Neural cell (in vitro differentiated cells): ENCODE measurements at regions not wholly inside any gene's neighbourhood (a gene's known extent, or its start where the extent isn't known, plus 50 kb on each side); places are given as distances from the start of the nearest gene placed in this dataset.

Experiments used
- H2AFZ ChIP-seq: fragments of 200-600, 300-800 bp; sonication (generic), shearing (Covaris generic); 2 replicates; pipeline ENCODE4 v1.6.0; 2014; ENCODE audit warnings: low read depth, mild to moderate bottlenecking, antibody characterized with exemption, low read length, moderate library complexity
- H3F3A ChIP-seq: fragments of 200-600 bp; shearing (Covaris generic); 2 replicates; pipeline ENCODE4 v1.6.1; 2016; ENCODE audit warnings: mild to moderate bottlenecking, moderate library complexity, mixed read lengths, antibody characterized with exemption, low read length; ENCODE audit not compliant: insufficient read depth, poor library complexity, severe bottlenecking
- H3K27ac ChIP-seq: fragments of 200-600, 300-800 bp; sonication (generic), shearing (Covaris generic); 2 replicates; pipeline ENCODE4 v1.5.1; 2014; ENCODE audit warnings: mild to moderate bottlenecking, low read length, moderate library complexity
- H3K27me3 ChIP-seq: fragments of 300-800, 200-600 bp; sonication (generic), shearing (Covaris generic); 2 replicates; pipeline ENCODE4 v1.6.0; 2014; ENCODE audit warnings: mild to moderate bottlenecking, low read depth, low read length, moderate library complexity; ENCODE audit not compliant: insufficient read depth
- H3K36me3 ChIP-seq: fragments of 300-800, 200-600 bp; sonication (generic), shearing (Covaris generic); 2 replicates; pipeline ENCODE4 v1.5.1; 2014; ENCODE audit warnings: mild to moderate bottlenecking, antibody characterized with exemption, low read length, moderate library complexity; ENCODE audit not compliant: insufficient read depth
- H3K4me2 ChIP-seq: fragments of 300-800, 200-600 bp; sonication (generic), shearing (Covaris generic); 2 replicates; pipeline ENCODE4 v1.6.0; 2014; ENCODE audit warnings: mild to moderate bottlenecking, low read length
- H3K4me3 ChIP-seq: fragments of 300-800, 200-600 bp; sonication (generic), shearing (Covaris generic); 2 replicates; pipeline ENCODE4 v1.5.1; 2014; ENCODE audit warnings: mild to moderate bottlenecking, low read length, moderate library complexity
- H3K79me2 ChIP-seq: fragments of 200-600 bp; shearing (Covaris generic); replicated peaks from 2 replicates; pipeline ENCODE4 v1.6.0; 2014; ENCODE audit warnings: mild to moderate bottlenecking, low read length, moderate library complexity; ENCODE audit not compliant: insufficient read depth
- H3K9ac ChIP-seq: fragments of 300-800, 200-600 bp; sonication (generic), shearing (Covaris generic); 2 replicates; pipeline ENCODE4 v1.6.1; 2016; ENCODE audit warnings: mild to moderate bottlenecking, low read length, mixed read lengths
- H3K9me2 ChIP-seq: fragments of 200-600 bp; shearing (Covaris generic); 2 replicates; pipeline ENCODE4 v1.6.1; 2016; ENCODE audit warnings: mild to moderate bottlenecking, low read length, mixed read lengths; ENCODE audit not compliant: insufficient read depth
- H3K9me3 ChIP-seq: fragments of 200-600, 300-800 bp; sonication (generic), shearing (Covaris generic); 2 replicates; pipeline ENCODE4 v1.6.1; 2016; ENCODE audit warnings: mild to moderate bottlenecking, mixed run types, low read length, moderate library complexity, mixed read lengths
- H4K20me1 ChIP-seq: fragments of 200-600 bp; shearing (Covaris generic); 2 replicates; pipeline ENCODE4 v1.6.1; 2016; ENCODE audit warnings: mild to moderate bottlenecking, mixed run types; ENCODE audit not compliant: insufficient read depth
- EP300 ChIP-seq: fragments of 450-650 bp; conservative IDR thresholded peaks from 2 replicates; pipeline ENCODE4 v1.6.1; 2014; ENCODE audit warnings: antibody characterized with exemption, mild to moderate bottlenecking, moderate library complexity; ENCODE audit not compliant: poor library complexity, severe bottlenecking
- EZH2 ChIP-seq: fragments of 200-600, 300-800 bp; shearing (Covaris generic), sonication (generic); IDR thresholded peaks from 2 replicates; pipeline ENCODE4 v1.6.1; 2014; ENCODE audit warnings: antibody characterized with exemption, low read length, borderline replicate concordance, mild to moderate bottlenecking; ENCODE audit not compliant: insufficient read depth, poor library complexity, severe bottlenecking
- MXI1 ChIP-seq: fragments of 450-650 bp; conservative IDR thresholded peaks from 2 replicates; pipeline ENCODE4 v1.6.1; 2014; ENCODE audit warnings: antibody characterized with exemption, mild to moderate bottlenecking; ENCODE audit not compliant: poor library complexity, severe bottlenecking
- POLR2AphosphoS5 ChIP-seq: IDR thresholded peaks from 2 replicates; pipeline ENCODE4 v1.6.1; 2012
- RAD21 ChIP-seq: fragments of 450-650 bp; conservative IDR thresholded peaks from 2 replicates; pipeline ENCODE4 v1.6.1; 2014; ENCODE audit warnings: antibody characterized with exemption, mild to moderate bottlenecking, moderate library complexity
- SMC3 ChIP-seq: fragments of 450-650 bp; conservative IDR thresholded peaks from 2 replicates; pipeline ENCODE4 v1.6.1; 2014; ENCODE audit warnings: antibody characterized with exemption, mild to moderate bottlenecking, moderate library complexity; ENCODE audit not compliant: poor library complexity
- TAF1 ChIP-seq: IDR thresholded peaks from 2 replicates; pipeline ENCODE4 v1.6.1; 2012; ENCODE audit warnings: low read depth
- TF ChIP-seq, protein P1 (sequence below): fragments of 450-650 bp; IDR thresholded peaks from 2 replicates; pipeline ENCODE4 v1.5.1; 2014; ENCODE audit warnings: antibody characterized with exemption, mild to moderate bottlenecking, moderate library complexity; ENCODE audit not compliant: poor library complexity, severe bottlenecking
- TF ChIP-seq, protein P2 (sequence below): IDR thresholded peaks from 2 replicates; pipeline ENCODE4 v1.6.1; 2012; ENCODE audit warnings: borderline replicate concordance

DNA sequence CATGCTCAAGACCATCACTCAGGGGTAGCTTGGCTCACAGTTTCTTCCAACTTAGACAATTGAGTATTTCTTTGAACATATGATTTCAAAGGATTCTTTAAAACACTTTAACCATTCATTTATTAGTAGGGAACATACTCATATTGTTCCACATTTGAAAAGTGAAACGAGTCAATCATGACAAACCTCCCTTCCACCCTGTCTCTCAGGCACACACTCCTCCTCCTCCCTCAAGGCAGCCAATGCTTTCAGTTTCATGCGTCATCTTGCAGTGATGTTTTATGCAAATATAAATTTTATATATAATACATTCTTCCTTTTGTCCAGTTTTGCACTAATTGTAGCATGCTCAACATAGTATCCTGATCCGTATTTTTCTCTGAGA is 126.0 kb upstream of the BOD1 start:
- Histone ChIP-seq H3K36me3 (no peaks in the 10 kb centered on the region), H3K27ac (no peak overlapping the region), H2AFZ (no peak overlapping the region), H3K9ac (no peak overlapping the region), H3K4me3 (no peak overlapping the region), H3K27me3 (no peaks in the 10 kb centered on the region), H3K9me3 (no peaks in the 10 kb centered on the region), H3K9me2 (no peaks in the 10 kb centered on the region), H4K20me1 (no peaks in the 10 kb centered on the region), H3K4me2 (no peak overlapping the region), H3K79me2 (no peaks in the 10 kb centered on the region), H3F3A (no peaks in the 10 kb centered on the region)
- TF ChIP-seq, protein P1, sequence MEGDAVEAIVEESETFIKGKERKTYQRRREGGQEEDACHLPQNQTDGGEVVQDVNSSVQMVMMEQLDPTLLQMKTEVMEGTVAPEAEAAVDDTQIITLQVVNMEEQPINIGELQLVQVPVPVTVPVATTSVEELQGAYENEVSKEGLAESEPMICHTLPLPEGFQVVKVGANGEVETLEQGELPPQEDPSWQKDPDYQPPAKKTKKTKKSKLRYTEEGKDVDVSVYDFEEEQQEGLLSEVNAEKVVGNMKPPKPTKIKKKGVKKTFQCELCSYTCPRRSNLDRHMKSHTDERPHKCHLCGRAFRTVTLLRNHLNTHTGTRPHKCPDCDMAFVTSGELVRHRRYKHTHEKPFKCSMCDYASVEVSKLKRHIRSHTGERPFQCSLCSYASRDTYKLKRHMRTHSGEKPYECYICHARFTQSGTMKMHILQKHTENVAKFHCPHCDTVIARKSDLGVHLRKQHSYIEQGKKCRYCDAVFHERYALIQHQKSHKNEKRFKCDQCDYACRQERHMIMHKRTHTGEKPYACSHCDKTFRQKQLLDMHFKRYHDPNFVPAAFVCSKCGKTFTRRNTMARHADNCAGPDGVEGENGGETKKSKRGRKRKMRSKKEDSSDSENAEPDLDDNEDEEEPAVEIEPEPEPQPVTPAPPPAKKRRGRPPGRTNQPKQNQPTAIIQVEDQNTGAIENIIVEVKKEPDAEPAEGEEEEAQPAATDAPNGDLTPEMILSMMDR: no peak
- TF ChIP-seq SMC3 (no peak), TAF1 (no peak), MXI1 (no peak), RAD21 (no peak), EP300 (no peak)

DNA sequence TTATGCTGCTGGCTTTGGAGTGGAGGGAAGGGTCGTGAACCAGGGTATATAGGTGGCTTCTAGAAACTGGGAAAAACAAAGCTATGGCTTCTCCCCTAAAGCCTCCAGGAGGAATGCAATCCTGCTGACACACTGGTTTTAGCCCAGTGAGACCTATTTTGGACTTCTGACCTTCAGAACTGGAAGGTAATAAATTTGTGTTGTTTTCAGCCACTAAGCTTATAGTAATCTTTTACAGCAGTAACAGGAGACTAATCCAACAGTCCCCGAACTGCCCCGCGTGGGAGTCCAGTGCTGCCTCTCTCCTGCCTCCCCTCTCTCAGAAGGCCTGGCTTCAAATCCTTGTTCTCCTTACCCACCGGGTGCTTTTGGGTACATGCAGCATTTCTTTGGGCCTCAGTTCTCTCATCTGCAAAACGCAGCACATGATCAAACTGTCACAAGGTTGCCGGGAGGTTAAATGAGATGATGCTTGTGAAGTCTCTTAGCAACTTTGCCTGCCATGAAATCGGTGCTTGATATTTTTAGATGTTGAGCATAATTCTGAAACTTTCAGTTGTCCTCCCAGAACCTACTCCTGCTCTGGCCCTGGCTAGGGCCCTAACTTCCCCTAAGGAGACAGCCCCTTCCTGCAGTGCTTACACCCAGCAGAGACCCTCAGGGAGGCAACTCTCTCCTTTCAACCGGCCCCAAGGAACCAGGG is 127.3 kb upstream of the BOD1 start:
- no peak overlapping the region for H3K4me2 ChIP-seq
- no peak for TF ChIP-seq EZH2
- no peak for TF ChIP-seq POLR2AphosphoS5
- TF ChIP-seq TAF1: no peak
- no peak for TF ChIP-seq RAD21
- TF ChIP-seq, protein P1: no peak
- TF ChIP-seq, protein P2, sequence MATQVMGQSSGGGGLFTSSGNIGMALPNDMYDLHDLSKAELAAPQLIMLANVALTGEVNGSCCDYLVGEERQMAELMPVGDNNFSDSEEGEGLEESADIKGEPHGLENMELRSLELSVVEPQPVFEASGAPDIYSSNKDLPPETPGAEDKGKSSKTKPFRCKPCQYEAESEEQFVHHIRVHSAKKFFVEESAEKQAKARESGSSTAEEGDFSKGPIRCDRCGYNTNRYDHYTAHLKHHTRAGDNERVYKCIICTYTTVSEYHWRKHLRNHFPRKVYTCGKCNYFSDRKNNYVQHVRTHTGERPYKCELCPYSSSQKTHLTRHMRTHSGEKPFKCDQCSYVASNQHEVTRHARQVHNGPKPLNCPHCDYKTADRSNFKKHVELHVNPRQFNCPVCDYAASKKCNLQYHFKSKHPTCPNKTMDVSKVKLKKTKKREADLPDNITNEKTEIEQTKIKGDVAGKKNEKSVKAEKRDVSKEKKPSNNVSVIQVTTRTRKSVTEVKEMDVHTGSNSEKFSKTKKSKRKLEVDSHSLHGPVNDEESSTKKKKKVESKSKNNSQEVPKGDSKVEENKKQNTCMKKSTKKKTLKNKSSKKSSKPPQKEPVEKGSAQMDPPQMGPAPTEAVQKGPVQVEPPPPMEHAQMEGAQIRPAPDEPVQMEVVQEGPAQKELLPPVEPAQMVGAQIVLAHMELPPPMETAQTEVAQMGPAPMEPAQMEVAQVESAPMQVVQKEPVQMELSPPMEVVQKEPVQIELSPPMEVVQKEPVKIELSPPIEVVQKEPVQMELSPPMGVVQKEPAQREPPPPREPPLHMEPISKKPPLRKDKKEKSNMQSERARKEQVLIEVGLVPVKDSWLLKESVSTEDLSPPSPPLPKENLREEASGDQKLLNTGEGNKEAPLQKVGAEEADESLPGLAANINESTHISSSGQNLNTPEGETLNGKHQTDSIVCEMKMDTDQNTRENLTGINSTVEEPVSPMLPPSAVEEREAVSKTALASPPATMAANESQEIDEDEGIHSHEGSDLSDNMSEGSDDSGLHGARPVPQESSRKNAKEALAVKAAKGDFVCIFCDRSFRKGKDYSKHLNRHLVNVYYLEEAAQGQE: no peak
- no peak for TF ChIP-seq SMC3
- no peak for TF ChIP-seq MXI1
- TF ChIP-seq EP300: no peak
- H3F3A ChIP-seq: no peaks in the 10 kb centered on the region
- no peaks in the 10 kb centered on the region for H3K9me3 ChIP-seq
- H3K27me3 ChIP-seq: no peaks in the 10 kb centered on the region
- no peak overlapping the region for H3K27ac ChIP-seq
- H3K9me2 ChIP-seq: no peaks in the 10 kb centered on the region
- H3K36me3 ChIP-seq: no peaks in the 10 kb centered on the region
- H4K20me1 ChIP-seq: no peaks in the 10 kb centered on the region
- no peak overlapping the region for H3K4me3 ChIP-seq
- no peak overlapping the region for H2AFZ ChIP-seq
- H3K9ac ChIP-seq: no peak overlapping the region
- H3K79me2 ChIP-seq: no peaks in the 10 kb centered on the region
